ENCODE measurements at regions not wholly inside any gene's neighbourhood (a gene's known extent, or its start where the extent isn't known, plus 50 kb on each side); places are given as distances from the start of the nearest gene placed in this dataset.
A peak's percentile ranks its signal among the peaks of the same experiment; 100 is the strongest.

- H3K9me3 ChIP-seq: no peaks in the 10 kb centered on the region
- H3K4me1 ChIP-seq: no peaks in the 10 kb centered on the region
- ATAC-seq: no peak
- TF ChIP-seq CTCF (IDR thresholded peaks at IDR 0.05): no peak
- H3K4me3 ChIP-seq: no peak overlapping the region
- no peaks in the 10 kb centered on the region for H3K36me3 ChIP-seq
- no peak for DNase-seq
- intact Hi-C loops (cut with DNase I): no loop called here
- H3K27ac ChIP-seq: no peak overlapping the region
- no peaks in the 10 kb centered on the region for H3K27me3 ChIP-seq (ENCODE audit: low read depth)
Observed at GRCh38 chr1:209324901-209325871, 258.3 kb upstream of the CAMK1G start.

DNA sequence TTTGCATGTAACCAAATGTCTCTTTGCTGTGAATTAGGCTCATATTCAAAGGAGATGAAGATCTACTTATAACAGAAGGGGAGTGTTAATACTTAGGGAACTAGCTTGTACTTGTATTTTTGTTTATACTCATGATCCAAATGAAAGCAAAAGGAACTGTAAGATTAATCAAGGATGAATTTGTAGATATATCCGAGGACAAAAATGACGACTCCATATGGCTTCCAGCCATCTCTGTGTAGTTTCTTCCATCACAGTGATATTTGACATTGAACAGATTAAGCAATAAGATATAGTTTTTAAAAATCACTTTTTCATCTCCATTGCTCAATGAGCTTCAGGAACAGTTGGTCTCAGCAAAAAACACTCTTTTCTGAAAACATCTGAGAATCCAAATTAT, 257.4 kb upstream of the CAMK1G start:
- ATAC-seq: no peak
- H3K4me3 ChIP-seq: no peak overlapping the region
- DNase-seq: no peak
- no peaks in the 10 kb centered on the region for H3K27me3 ChIP-seq (ENCODE audit: low read depth)
- H3K4me1 ChIP-seq: no peaks in the 10 kb centered on the region
- H3K36me3 ChIP-seq: no peaks in the 10 kb centered on the region
- no peak overlapping the region for H3K27ac ChIP-seq
- no peaks in the 10 kb centered on the region for H3K9me3 ChIP-seq
- intact Hi-C loops (cut with DNase I): no loop called here
- TF ChIP-seq CTCF (IDR thresholded peaks at IDR 0.05): no peak

DNA sequence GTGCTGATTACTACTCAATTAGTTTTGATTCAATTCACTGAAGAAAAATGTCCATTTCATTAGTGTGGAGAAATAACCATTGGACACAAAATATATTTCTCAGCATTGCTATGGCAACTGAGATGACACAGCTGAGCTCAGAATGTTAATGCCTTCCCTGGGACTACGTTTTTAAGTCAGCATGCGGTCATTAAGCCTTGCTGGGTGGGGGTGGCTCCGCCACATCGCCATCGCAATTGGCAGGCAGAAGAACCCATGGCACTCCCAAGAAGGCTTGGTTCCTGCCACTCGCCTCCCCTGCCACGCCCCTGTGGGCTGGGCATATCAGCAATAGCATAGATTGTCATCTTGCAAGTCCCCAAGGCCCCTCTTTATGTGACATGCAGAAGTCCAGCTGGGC, 256.7 kb upstream of the CAMK1G start:
- ATAC-seq: no peak
- Histone ChIP-seq H3K9me3 (no peaks in the 10 kb centered on the region), H3K27ac (no peak overlapping the region), H3K27me3 (ENCODE audit: low read depth) (no peaks in the 10 kb centered on the region), H3K4me3 (no peak overlapping the region), H3K36me3 (no peaks in the 10 kb centered on the region), H3K4me1 (no peaks in the 10 kb centered on the region)
- TF ChIP-seq CTCF (IDR thresholded peaks at IDR 0.05): no peak
- intact Hi-C loops (cut with DNase I): no loop called here
- DNase-seq: no peak

DNA sequence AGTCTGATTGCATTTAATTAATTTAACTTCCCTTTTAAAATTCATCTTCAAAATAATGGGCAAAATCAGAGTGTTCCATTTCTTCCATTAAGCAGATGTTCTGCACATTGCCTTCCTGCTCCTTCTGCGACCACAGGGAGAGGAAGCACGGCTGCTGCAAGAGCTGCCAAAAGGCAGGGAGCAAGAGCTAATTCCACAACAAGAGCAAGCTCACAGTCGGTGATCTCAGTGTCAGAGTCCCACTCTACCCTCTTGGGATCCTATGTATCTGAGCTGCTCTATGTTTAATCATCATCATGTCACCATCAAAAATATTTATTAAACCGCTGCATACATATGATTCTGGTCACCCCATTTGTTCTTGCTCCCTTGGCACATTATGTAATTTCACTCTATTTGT, 255.3 kb upstream of the CAMK1G start:
- Histone ChIP-seq H3K4me1 (no peaks in the 10 kb centered on the region), H3K27ac (no peak overlapping the region), H3K36me3 (no peaks in the 10 kb centered on the region), H3K27me3 (ENCODE audit: low read depth) (no peaks in the 10 kb centered on the region), H3K4me3 (no peak overlapping the region), H3K9me3 (no peaks in the 10 kb centered on the region)
- ATAC-seq (no peak), DNase-seq (no peak)
- no peak for TF ChIP-seq CTCF (IDR thresholded peaks at IDR 0.05)
- intact Hi-C loops (cut with DNase I): no loop called here

DNA sequence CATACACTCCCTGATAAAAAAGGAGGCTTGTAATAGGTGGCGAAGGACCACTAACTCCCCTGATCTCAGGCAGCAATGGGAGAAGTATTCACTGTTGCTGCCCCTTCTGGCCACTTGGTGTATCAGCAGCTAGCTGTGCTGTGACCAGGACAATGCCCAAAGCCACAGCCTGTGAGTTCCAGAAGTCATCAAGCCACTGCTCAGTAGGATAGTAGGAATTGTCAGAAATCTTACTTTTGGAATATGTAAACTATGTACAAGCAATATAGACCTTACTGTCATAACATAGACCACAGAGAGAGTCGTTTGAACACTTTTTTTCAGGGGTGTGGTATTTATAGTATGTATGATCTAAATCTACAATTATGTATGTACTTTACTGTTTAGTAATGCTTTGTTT, 248.3 kb upstream of the CAMK1G start:
- TF ChIP-seq CTCF (IDR thresholded peaks at IDR 0.05): peak; percentile 70
- Histone ChIP-seq H3K36me3 (no peaks in the 10 kb centered on the region), H3K27ac (no peak overlapping the region), H3K27me3 (ENCODE audit: low read depth) (no peaks in the 10 kb centered on the region), H3K4me1 (no peaks in the 10 kb centered on the region), H3K4me3 (no peak overlapping the region), H3K9me3 (no peaks in the 10 kb centered on the region)
- ATAC-seq (peak; percentile 59 to 65), DNase-seq (no peak)
- intact Hi-C loops (cut with DNase I): no loop called here

All from lower lobe of right lung (tissue), 2 donors.